Caco-2 (cell line): ENCODE measurements at regions not wholly inside any gene's neighbourhood (a gene's known extent, or its start where the extent isn't known, plus 50 kb on each side); places are given as distances from the start of the nearest gene placed in this dataset.
A peak's percentile ranks its signal among the peaks of the same experiment; 100 is the strongest.

ENCODE experiments used
- BruUV-seq: library from RNA; stranded (reverse); fragments of 400-500 nt; replicated peaks from 2 replicates; lab custom pipeline; 2021; lab: Mats Ljungman, UMichigan
- CTCF ChIA-PET: fragments of 300-600 bp; sonication (Branson Sonifier 250); formaldehyde crosslinking; loops from one replicate; lab custom pipeline; 2022; ENCODE audit warnings: antibody characterized with exemption; lab: Charles Lee
- POLR2A ChIA-PET: fragments of 300-600 bp; sonication (Branson Sonifier 250); formaldehyde crosslinking; loops from one replicate; lab custom pipeline; 2022; ENCODE audit warnings: antibody characterized with exemption; lab: Charles Lee
- DNase-seq, 2 experiments: peaks; one replicate each; pipeline versions ENCODE4 v3.0.0 to v3.0.0-alpha.2; 2020 to 2022
- H3K27me3 ChIP-seq: replicated peaks from 2 replicates; pipeline ENCODE4 v1.6.0; 2011; ENCODE audit warnings: low read length; ENCODE audit not compliant: control insufficient read depth, insufficient read depth
- H3K36me3 ChIP-seq: 2 replicates; pipeline ENCODE4 v1.5.1; 2011; ENCODE audit warnings: low read length; ENCODE audit not compliant: control insufficient read depth, insufficient read depth
- H3K4me1 ChIP-seq: fragments of 250-450 bp; sonication (Bioruptor Pico); 2 replicates; pipeline ENCODE4 v1.5.1; 2020; ENCODE audit warnings: mild to moderate bottlenecking
- H3K4me3 ChIP-seq: 2 replicates; pipeline ENCODE4 v1.5.1; 2011; ENCODE audit warnings: low read depth, mild to moderate bottlenecking, control low read depth, low read length
- H3K9me3 ChIP-seq: fragments of 250-450 bp; sonication (Bioruptor Pico); 2 replicates; pipeline ENCODE4 v1.5.1; 2020; ENCODE audit warnings: mild to moderate bottlenecking, moderate library complexity
- H3K27ac Mint-ChIP-seq: one replicate; pipeline ENCODE4 v1.8.0; 2022; ENCODE audit warnings: mixed read lengths; ENCODE audit not compliant: unreplicated experiment
- H3K27me3 Mint-ChIP-seq: one replicate; pipeline ENCODE4 v1.8.0; 2022; ENCODE audit warnings: mixed read lengths; ENCODE audit not compliant: insufficient read depth, unreplicated experiment
- H3K36me3 Mint-ChIP-seq: one replicate; pipeline ENCODE4 v1.8.0; 2022; ENCODE audit warnings: mild to moderate bottlenecking, mixed read lengths; ENCODE audit not compliant: insufficient read depth, unreplicated experiment
- H3K4me1 Mint-ChIP-seq: one replicate; pipeline ENCODE4 v1.8.0; 2022; ENCODE audit warnings: low read depth, mixed read lengths; ENCODE audit not compliant: unreplicated experiment
- H3K4me3 Mint-ChIP-seq: one replicate; pipeline ENCODE4 v1.8.0; 2022; ENCODE audit warnings: mild to moderate bottlenecking, moderate library complexity, mixed read lengths; ENCODE audit not compliant: unreplicated experiment
- H3K9me3 Mint-ChIP-seq: one replicate; pipeline ENCODE4 v1.8.0; 2022; ENCODE audit warnings: mixed read lengths; ENCODE audit not compliant: unreplicated experiment
- intact Hi-C: fragments of 100-400 bp; cut with micrococcal nuclease; formaldehyde crosslinking; loops from one replicate; pipeline ENCODE4 v1.10.0; 2022; ENCODE audit not compliant: unreplicated experiment
- TF ChIP-seq, protein P1 (sequence below), 2 experiments: fragments of 200-600 bp in 1 of 2; IDR thresholded peaks; 1 replicate in 1 of 2; 2 replicates in 1 of 2; pipeline versions ENCODE4 v1.5.1 to v1.8.0; 2011 to 2022; ENCODE audit warnings: antibody characterized with exemption in 1 of 2, control low read depth in 1 of 2, inconsistent platforms in 1 of 2, low read depth in 1 of 2, low read length in 1 of 2, mild to moderate bottlenecking in 1 of 2, moderate library complexity in 1 of 2; ENCODE audit not compliant: insufficient read depth in 1 of 2, severe bottlenecking in 1 of 2, unreplicated experiment in 1 of 2

- Histone ChIP-seq H3K4me3 (no peak overlapping the region), H3K27me3 (no peaks in the 10 kb centered on the region), H3K36me3 (no peaks in the 10 kb centered on the region), H3K4me1 (no peaks in the 10 kb centered on the region), H3K9me3 (0 out of 2 replicates have a peak, but pooled peaks cover 3% of the 10 kb centered on the region)
- no peaks in the 10 kb centered on the region for H3K36me3 Mint-ChIP-seq
- TF ChIP-seq, protein P1, sequence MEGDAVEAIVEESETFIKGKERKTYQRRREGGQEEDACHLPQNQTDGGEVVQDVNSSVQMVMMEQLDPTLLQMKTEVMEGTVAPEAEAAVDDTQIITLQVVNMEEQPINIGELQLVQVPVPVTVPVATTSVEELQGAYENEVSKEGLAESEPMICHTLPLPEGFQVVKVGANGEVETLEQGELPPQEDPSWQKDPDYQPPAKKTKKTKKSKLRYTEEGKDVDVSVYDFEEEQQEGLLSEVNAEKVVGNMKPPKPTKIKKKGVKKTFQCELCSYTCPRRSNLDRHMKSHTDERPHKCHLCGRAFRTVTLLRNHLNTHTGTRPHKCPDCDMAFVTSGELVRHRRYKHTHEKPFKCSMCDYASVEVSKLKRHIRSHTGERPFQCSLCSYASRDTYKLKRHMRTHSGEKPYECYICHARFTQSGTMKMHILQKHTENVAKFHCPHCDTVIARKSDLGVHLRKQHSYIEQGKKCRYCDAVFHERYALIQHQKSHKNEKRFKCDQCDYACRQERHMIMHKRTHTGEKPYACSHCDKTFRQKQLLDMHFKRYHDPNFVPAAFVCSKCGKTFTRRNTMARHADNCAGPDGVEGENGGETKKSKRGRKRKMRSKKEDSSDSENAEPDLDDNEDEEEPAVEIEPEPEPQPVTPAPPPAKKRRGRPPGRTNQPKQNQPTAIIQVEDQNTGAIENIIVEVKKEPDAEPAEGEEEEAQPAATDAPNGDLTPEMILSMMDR (IDR thresholded peaks at IDR 0.05; ENCODE audit: insufficient read depth in 1 of 2, low read depth in 1 of 2, low read length in 1 of 2, severe bottlenecking in 1 of 2, unreplicated experiment in 1 of 2), result no peak
- POLR2A ChIA-PET, result no interaction called here
- no peak for DNase-seq
- H3K4me1 Mint-ChIP-seq, result no peaks in the 10 kb centered on the region
- no TSS peak for BruUV-seq
- no peaks in the 10 kb centered on the region for H3K27me3 Mint-ChIP-seq
- H3K9me3 Mint-ChIP-seq, result no peaks in the 10 kb centered on the region
- intact Hi-C loops, result no loop called here
- H3K27ac Mint-ChIP-seq, result no peak overlapping the region
- H3K4me3 Mint-ChIP-seq, result no peak overlapping the region
- CTCF ChIA-PET, result no interaction called here
Observed at GRCh38 chr2:51511002-51511401, 479.1 kb upstream of the NRXN1 start.

- BruUV-seq, result no TSS peak
- no peaks in the 10 kb centered on the region for H3K4me1 Mint-ChIP-seq
- H3K27me3 Mint-ChIP-seq, result no peaks in the 10 kb centered on the region
- Histone ChIP-seq H3K27me3 (no peaks in the 10 kb centered on the region), H3K4me1 (no peaks in the 10 kb centered on the region), H3K4me3 (no peak overlapping the region), H3K36me3 (no peaks in the 10 kb centered on the region), H3K9me3 (0 out of 2 replicates have a peak, but pooled peaks cover 3% of the 10 kb centered on the region)
- no peaks in the 10 kb centered on the region for H3K9me3 Mint-ChIP-seq
- DNase-seq, result no peak
- no peak overlapping the region for H3K4me3 Mint-ChIP-seq
- H3K36me3 Mint-ChIP-seq, result no peaks in the 10 kb centered on the region
- TF ChIP-seq, protein P1 (IDR thresholded peaks at IDR 0.05; ENCODE audit: insufficient read depth in 1 of 2, low read depth in 1 of 2, low read length in 1 of 2, severe bottlenecking in 1 of 2, unreplicated experiment in 1 of 2), result no peak
- no peak overlapping the region for H3K27ac Mint-ChIP-seq
- ChIA-PET CTCF (no interaction called here), POLR2A (no interaction called here)
- intact Hi-C loops, result no loop called here
Observed at GRCh38 chr2:51510303-51510702, 478.4 kb upstream of the NRXN1 start.

- no TSS peak for BruUV-seq
- H3K9me3 Mint-ChIP-seq, result no peaks in the 10 kb centered on the region
Observed at GRCh38 chr2:51505533-51505932, 473.6 kb upstream of the NRXN1 start.

More at GRCh38 chr2:51505533-51505932, 473.6 kb upstream of the NRXN1 start:
- POLR2A ChIA-PET, result no interaction called here
- Mint-ChIP-seq H3K36me3 (no peaks in the 10 kb centered on the region), H3K27me3 (no peaks in the 10 kb centered on the region), H3K27ac (no peak overlapping the region), H3K4me3 (no peak overlapping the region), H3K4me1 (no peaks in the 10 kb centered on the region)
- CTCF ChIA-PET, result no interaction called here
- intact Hi-C loops, result no loop called here
- Histone ChIP-seq H3K36me3 (no peaks in the 10 kb centered on the region), H3K4me3 (no peak overlapping the region), H3K4me1 (no peaks in the 10 kb centered on the region), H3K27me3 (no peaks in the 10 kb centered on the region), H3K9me3 (0 out of 2 replicates have a peak, but pooled peaks cover 3% of the 10 kb centered on the region)
- TF ChIP-seq, protein P1 (IDR thresholded peaks at IDR 0.05; ENCODE audit: insufficient read depth in 1 of 2, low read depth in 1 of 2, low read length in 1 of 2, severe bottlenecking in 1 of 2, unreplicated experiment in 1 of 2), result peak in 1 of 2 experiments; percentile 4
- DNase-seq, result peak in 1 of 2 experiments; percentile 8
